ENCODE measurements at regions not wholly inside any gene's neighbourhood (a gene's known extent, or its start where the extent isn't known, plus 50 kb on each side); places are given as distances from the start of the nearest gene placed in this dataset.
"Not testable (repeated sequence)": the region's sequence is repeated elsewhere in the genome, so short reads cannot be mapped to it uniquely, and the experiment has no call there.

- no peaks in the 10 kb centered on the region for H3K79me1 ChIP-seq (ENCODE audit: low read depth, low read length)
- no peak overlapping the region for H4K8ac ChIP-seq (ENCODE audit: low read depth, low read length)
- no peak overlapping the region for H2AFZ ChIP-seq (ENCODE audit: low read length)
- no peak overlapping the region for H2BK12ac ChIP-seq (ENCODE audit: low read length)
- no peak overlapping the region for H2BK15ac ChIP-seq (ENCODE audit: low read length)
- no peaks in the 10 kb centered on the region for H3K9me3 ChIP-seq (replicated peaks in 1 of 2; ENCODE audit: control insufficient read depth in 2 of 2, insufficient read depth in 1 of 2, low read depth in 1 of 2, low read length in 2 of 2)
- no peak overlapping the region for H3K27ac ChIP-seq (replicated peaks; ENCODE audit: low read length)
- DNase-seq (ENCODE audit: low spot score): no peak
- no peak overlapping the region for H2BK120ac ChIP-seq (ENCODE audit: low read depth, low read length)
- no peak overlapping the region for H2BK5ac ChIP-seq (ENCODE audit: low read length)
- no peaks in the 10 kb centered on the region for H3K4me1 ChIP-seq (ENCODE audit: control insufficient read depth in 2 of 2, insufficient read depth in 1 of 2, low read depth in 1 of 2, low read length in 2 of 2)
- no peak overlapping the region for H3K9ac ChIP-seq (ENCODE audit: low read depth, low read length, poor library complexity)
- peak overlapping the region; percentile 97 for H3K14ac ChIP-seq (ENCODE audit: low read length)
- no peak overlapping the region for H3K4me3 ChIP-seq (ENCODE audit: low read length in 2 of 2)
- H3K36me3 ChIP-seq (replicated peaks in 1 of 2; ENCODE audit: control insufficient read depth in 2 of 2, insufficient read depth in 2 of 2, low read length in 2 of 2): no peaks in the 10 kb centered on the region
- peak overlapping the region; percentile 78 for H3K18ac ChIP-seq (ENCODE audit: low read length)
- no peak overlapping the region for H3K4ac ChIP-seq (ENCODE audit: low read length)
- no peak overlapping the region for H3K23ac ChIP-seq (ENCODE audit: low read depth, low read length, poor library complexity)
- H3K27me3 ChIP-seq (ENCODE audit: control insufficient read depth in 3 of 3, insufficient read depth in 3 of 3, low read depth in 1 of 3, low read length in 3 of 3): no peaks in the 10 kb centered on the region
- no peak overlapping the region for H2AK5ac ChIP-seq (ENCODE audit: low read depth, low read length)
- no CpG with 5 or more reads among the region's 2 CpGs for WGBS, 2 donors (ENCODE audit: extremely low coverage in 2 of 2, insufficient read length in 2 of 2, insufficient replicate concordance in 1 of 2)
- H4K91ac ChIP-seq (ENCODE audit: low read depth, low read length, poor library complexity): no peak overlapping the region
- H3K4me2 ChIP-seq (ENCODE audit: insufficient read depth, low read length, poor library complexity, severe bottlenecking): no peak overlapping the region
These were observed 122.2 kb upstream of the KCTD3 start for GRCh38 chr1:215444715-215445414.

- H3K4me2 ChIP-seq (ENCODE audit: insufficient read depth, low read length, poor library complexity, severe bottlenecking); H3K79me1 ChIP-seq (ENCODE audit: low read depth, low read length); H3K4ac ChIP-seq (ENCODE audit: low read length); H3K9ac ChIP-seq (ENCODE audit: low read depth, low read length, poor library complexity); H3K14ac ChIP-seq (ENCODE audit: low read length); H2BK5ac ChIP-seq (ENCODE audit: low read length); H4K91ac ChIP-seq (ENCODE audit: low read depth, low read length, poor library complexity); H2BK120ac ChIP-seq (ENCODE audit: low read depth, low read length); H2BK15ac ChIP-seq (ENCODE audit: low read length); H3K27ac ChIP-seq (replicated peaks; ENCODE audit: low read length); H4K8ac ChIP-seq (ENCODE audit: low read depth, low read length); H3K4me1 ChIP-seq (ENCODE audit: control insufficient read depth in 2 of 2, insufficient read depth in 1 of 2, low read depth in 1 of 2, low read length in 2 of 2); H3K23ac ChIP-seq (ENCODE audit: low read depth, low read length, poor library complexity); H2AFZ ChIP-seq (ENCODE audit: low read length); H2BK12ac ChIP-seq (ENCODE audit: low read length); H3K36me3 ChIP-seq (replicated peaks in 1 of 2; ENCODE audit: control insufficient read depth in 2 of 2, insufficient read depth in 2 of 2, low read length in 2 of 2); H3K9me3 ChIP-seq (replicated peaks in 1 of 2; ENCODE audit: control insufficient read depth in 2 of 2, insufficient read depth in 1 of 2, low read depth in 1 of 2, low read length in 2 of 2); H3K27me3 ChIP-seq (ENCODE audit: control insufficient read depth in 3 of 3, insufficient read depth in 3 of 3, low read depth in 1 of 3, low read length in 3 of 3); DNase-seq (ENCODE audit: low spot score); H2AK5ac ChIP-seq (ENCODE audit: low read depth, low read length); H3K4me3 ChIP-seq (ENCODE audit: low read length in 2 of 2); H3K18ac ChIP-seq (ENCODE audit: low read length): not testable (repeated sequence)
- 100% methylated on average over 1 of the region's 6 CpGs; no CpG with 5 or more reads in 1 of the 2 donors for WGBS, 2 donors (ENCODE audit: extremely low coverage in 2 of 2, insufficient read length in 2 of 2, insufficient replicate concordance in 1 of 2)
These were observed 119.1 kb upstream of the KCTD3 start for GRCh38 chr1:215448014-215448413.

- H3K4me3 ChIP-seq (ENCODE audit: low read length in 2 of 2); H3K27me3 ChIP-seq (ENCODE audit: control insufficient read depth in 3 of 3, insufficient read depth in 3 of 3, low read depth in 1 of 3, low read length in 3 of 3); H2AK5ac ChIP-seq (ENCODE audit: low read depth, low read length); H3K4ac ChIP-seq (ENCODE audit: low read length); H3K4me2 ChIP-seq (ENCODE audit: insufficient read depth, low read length, poor library complexity, severe bottlenecking); H2BK5ac ChIP-seq (ENCODE audit: low read length); H3K9ac ChIP-seq (ENCODE audit: low read depth, low read length, poor library complexity); H2AFZ ChIP-seq (ENCODE audit: low read length); H3K79me1 ChIP-seq (ENCODE audit: low read depth, low read length); H4K8ac ChIP-seq (ENCODE audit: low read depth, low read length); DNase-seq (ENCODE audit: low spot score); H2BK120ac ChIP-seq (ENCODE audit: low read depth, low read length); H2BK12ac ChIP-seq (ENCODE audit: low read length); H3K14ac ChIP-seq (ENCODE audit: low read length); H3K36me3 ChIP-seq (replicated peaks in 1 of 2; ENCODE audit: control insufficient read depth in 2 of 2, insufficient read depth in 2 of 2, low read length in 2 of 2); H3K4me1 ChIP-seq (ENCODE audit: control insufficient read depth in 2 of 2, insufficient read depth in 1 of 2, low read depth in 1 of 2, low read length in 2 of 2); H2BK15ac ChIP-seq (ENCODE audit: low read length); H3K18ac ChIP-seq (ENCODE audit: low read length); H3K27ac ChIP-seq (replicated peaks; ENCODE audit: low read length); H3K9me3 ChIP-seq (replicated peaks in 1 of 2; ENCODE audit: control insufficient read depth in 2 of 2, insufficient read depth in 1 of 2, low read depth in 1 of 2, low read length in 2 of 2); H4K91ac ChIP-seq (ENCODE audit: low read depth, low read length, poor library complexity); H3K23ac ChIP-seq (ENCODE audit: low read depth, low read length, poor library complexity): not testable (repeated sequence)
- no CpG with 5 or more reads among the region's 1 CpG for WGBS, 2 donors (ENCODE audit: extremely low coverage in 2 of 2, insufficient read length in 2 of 2, insufficient replicate concordance in 1 of 2)
These were observed 118.0 kb upstream of the KCTD3 start for GRCh38 chr1:215449147-215449546.

DNA sequence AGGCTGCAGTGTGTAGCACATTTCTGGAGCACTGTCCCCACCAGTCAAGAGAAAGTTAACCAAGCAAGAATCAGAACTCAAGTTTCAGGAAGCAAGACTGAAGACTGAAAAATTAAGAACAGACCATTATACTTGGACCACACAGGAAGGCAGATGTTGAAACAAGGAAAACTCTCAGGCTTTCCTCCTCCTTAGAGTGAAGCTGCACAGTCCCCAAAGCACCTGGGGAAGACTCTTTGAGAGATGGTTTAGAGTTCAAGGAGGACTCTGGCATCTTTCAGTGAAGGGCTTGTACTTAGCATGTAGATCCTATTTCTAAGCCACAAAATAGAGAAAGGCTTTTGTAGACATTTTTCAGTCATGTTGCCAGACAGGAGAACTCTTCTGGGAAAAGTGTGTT is 113.7 kb upstream of the KCTD3 start:
- no peak overlapping the region for H3K4me3 ChIP-seq (ENCODE audit: low read length in 2 of 2)
- H3K18ac ChIP-seq (ENCODE audit: low read length): no peak overlapping the region
- H3K27me3 ChIP-seq (ENCODE audit: control insufficient read depth in 3 of 3, insufficient read depth in 3 of 3, low read depth in 1 of 3, low read length in 3 of 3): no peaks in the 10 kb centered on the region
- H3K4me1 ChIP-seq (ENCODE audit: control insufficient read depth in 2 of 2, insufficient read depth in 1 of 2, low read depth in 1 of 2, low read length in 2 of 2): no peaks in the 10 kb centered on the region
- H3K79me1 ChIP-seq (ENCODE audit: low read depth, low read length): no peaks in the 10 kb centered on the region
- no peak overlapping the region for H3K4ac ChIP-seq (ENCODE audit: low read length)
- no peak overlapping the region for H2AK5ac ChIP-seq (ENCODE audit: low read depth, low read length)
- H3K23ac ChIP-seq (ENCODE audit: low read depth, low read length, poor library complexity): no peak overlapping the region
- H3K14ac ChIP-seq (ENCODE audit: low read length): no peak overlapping the region
- no peaks in the 10 kb centered on the region for H3K36me3 ChIP-seq (replicated peaks in 1 of 2; ENCODE audit: control insufficient read depth in 2 of 2, insufficient read depth in 2 of 2, low read length in 2 of 2)
- H3K9ac ChIP-seq (ENCODE audit: low read depth, low read length, poor library complexity): no peak overlapping the region
- DNase-seq (ENCODE audit: low spot score): no peak
- H4K8ac ChIP-seq (ENCODE audit: low read depth, low read length): no peak overlapping the region
- no peak overlapping the region for H2BK5ac ChIP-seq (ENCODE audit: low read length)
- no peak overlapping the region for H3K27ac ChIP-seq (replicated peaks; ENCODE audit: low read length)
- H3K9me3 ChIP-seq (replicated peaks in 1 of 2; ENCODE audit: control insufficient read depth in 2 of 2, insufficient read depth in 1 of 2, low read depth in 1 of 2, low read length in 2 of 2): no peaks in the 10 kb centered on the region
- no peak overlapping the region for H2BK15ac ChIP-seq (ENCODE audit: low read length)
- H2AFZ ChIP-seq (ENCODE audit: low read length): no peak overlapping the region
- no peak overlapping the region for H2BK12ac ChIP-seq (ENCODE audit: low read length)
- no peak overlapping the region for H2BK120ac ChIP-seq (ENCODE audit: low read depth, low read length)
- no peak overlapping the region for H3K4me2 ChIP-seq (ENCODE audit: insufficient read depth, low read length, poor library complexity, severe bottlenecking)
- no peak overlapping the region for H4K91ac ChIP-seq (ENCODE audit: low read depth, low read length, poor library complexity)

Measured in neuronal stem cell (in vitro differentiated cells).